GM21381 (cell line): ENCODE measurements at regions not wholly inside any gene's neighbourhood (a gene's known extent, or its start where the extent isn't known, plus 50 kb on each side); places are given as distances from the start of the nearest gene placed in this dataset.
"Not testable (repeated sequence)": the region's sequence is repeated elsewhere in the genome, so short reads cannot be mapped to it uniquely, and the experiment has no call there.

Experiments
- ATAC-seq: cut with Tn5 transposase; IDR thresholded peaks from one replicate; pipeline ENCODE4 v1.9.1; 2021; ENCODE audit warnings: mild to moderate bottlenecking, moderate library complexity; ENCODE audit not compliant: unreplicated experiment

DNA sequence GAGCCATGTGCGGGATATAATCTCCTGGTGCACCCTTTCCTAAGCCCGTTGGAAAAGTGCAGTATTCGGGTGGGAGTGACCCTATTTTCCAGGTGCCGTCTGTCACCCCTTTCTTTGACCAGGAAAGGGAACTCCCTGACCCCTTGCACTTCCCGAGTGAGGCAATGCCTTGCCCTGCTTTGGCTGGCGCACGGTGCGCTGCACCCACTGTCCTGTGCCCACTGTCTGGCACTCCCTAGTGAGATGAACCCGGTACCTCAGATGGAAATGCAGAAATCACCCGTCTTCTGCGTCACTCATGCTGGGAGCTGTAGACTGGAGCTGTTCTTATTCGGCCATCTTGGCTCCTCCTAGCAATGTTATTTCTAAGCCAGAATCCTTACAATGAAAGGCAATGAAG, 121.1 kb downstream of the TAF11L14 start:
- ATAC-seq, result not testable (repeated sequence)

DNA sequence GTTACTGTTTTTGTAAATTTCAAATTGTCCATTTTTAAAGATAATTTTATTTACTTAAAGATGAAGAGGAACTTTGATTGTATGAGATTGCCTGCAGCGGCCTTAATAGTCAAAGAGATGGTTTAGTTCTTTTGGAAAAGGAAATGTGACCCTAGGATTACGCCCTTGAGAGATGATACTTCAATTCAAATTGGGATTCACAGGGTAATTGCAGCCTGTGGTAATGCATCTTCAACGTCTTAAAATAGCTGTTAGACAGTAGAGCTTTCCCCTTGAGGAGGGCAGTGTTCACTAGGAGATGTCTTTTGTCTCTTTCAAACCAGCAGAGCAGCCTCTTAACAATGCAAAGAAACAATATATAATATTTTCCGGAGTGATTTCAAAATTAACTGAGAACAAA, 127.1 kb downstream of the TAF11L14 start:
- no peak for ATAC-seq

DNA sequence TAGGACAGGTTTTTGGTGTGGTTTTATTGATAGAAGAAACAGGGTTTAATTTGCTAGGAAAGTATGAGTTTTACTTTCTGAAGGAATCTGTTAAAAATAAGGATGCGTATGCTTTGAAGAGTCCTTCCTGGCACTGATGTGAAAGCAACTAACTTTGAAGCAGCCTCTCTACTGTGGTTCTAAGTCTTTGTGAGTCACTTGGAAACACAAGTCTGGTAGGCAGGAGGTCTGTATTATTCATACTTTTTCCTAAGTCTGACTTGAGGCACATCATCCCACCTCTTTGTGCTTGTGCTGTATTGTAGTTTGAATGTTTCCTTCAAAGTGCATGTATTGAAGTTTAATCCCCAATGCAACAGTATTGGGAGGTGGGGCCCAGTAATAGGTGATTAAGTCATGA, 129.0 kb downstream of the TAF11L14 start:
- ATAC-seq, result no peak

DNA sequence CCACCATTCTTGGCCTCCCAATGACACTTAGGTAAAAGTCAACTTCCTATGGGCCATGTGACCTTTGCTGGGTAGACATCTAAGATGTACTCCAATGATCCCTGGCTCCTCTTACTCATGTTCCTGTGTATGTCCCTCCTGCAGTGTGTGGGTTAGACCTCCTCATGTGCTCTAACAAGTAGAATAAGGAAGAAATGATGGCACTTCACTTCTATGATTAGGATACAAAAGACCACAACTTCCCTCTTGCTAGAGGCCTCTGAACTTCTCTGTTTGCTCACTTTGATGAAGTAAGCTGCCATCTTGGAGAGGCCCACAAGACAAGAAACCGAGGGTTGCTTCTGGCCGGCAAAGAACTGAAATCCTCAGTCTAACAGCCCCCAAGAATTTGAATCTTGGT, 131.8 kb downstream of the TAF11L14 start:
- ATAC-seq, result no peak

DNA sequence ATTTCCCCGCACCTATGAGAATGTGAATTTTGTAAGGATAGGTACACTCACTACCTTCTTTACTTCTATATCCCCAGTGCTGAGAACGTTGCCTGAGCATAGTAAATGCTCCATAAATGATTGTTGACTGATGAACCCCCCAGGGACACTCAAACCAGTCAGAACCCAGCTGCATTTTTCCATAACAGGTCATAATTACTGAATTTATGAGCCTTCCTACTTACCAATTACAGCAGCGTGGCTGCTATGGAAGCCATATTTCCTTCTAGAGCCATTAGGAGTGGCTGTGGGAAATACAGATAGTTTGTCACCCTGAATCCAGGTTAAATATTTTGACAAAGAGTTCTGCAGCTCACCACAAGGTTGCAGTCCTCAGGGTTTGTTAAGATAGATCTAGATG, 135.0 kb downstream of the TAF11L14 start:
- ATAC-seq, result no peak

DNA sequence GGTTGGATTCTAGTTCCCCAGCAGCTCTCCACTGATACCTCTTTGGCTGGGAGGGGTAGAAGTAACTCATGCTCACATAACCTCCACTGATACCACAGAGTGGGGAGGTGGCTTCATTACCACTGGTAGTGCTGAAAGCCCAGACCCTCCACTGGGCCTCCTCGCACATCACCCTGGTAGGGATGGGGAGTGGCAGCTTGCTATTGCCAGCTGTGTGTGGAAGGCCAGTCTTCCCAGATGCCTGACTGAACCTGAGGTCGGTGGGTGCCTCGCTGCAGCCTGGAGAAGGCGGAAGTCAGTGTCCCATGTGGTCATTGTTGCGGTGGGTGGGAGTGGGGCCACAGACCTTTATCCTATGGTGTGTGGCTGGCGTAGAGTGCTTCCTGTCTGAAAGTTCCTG, 138.0 kb downstream of the TAF11L14 start:
- no peak for ATAC-seq

DNA sequence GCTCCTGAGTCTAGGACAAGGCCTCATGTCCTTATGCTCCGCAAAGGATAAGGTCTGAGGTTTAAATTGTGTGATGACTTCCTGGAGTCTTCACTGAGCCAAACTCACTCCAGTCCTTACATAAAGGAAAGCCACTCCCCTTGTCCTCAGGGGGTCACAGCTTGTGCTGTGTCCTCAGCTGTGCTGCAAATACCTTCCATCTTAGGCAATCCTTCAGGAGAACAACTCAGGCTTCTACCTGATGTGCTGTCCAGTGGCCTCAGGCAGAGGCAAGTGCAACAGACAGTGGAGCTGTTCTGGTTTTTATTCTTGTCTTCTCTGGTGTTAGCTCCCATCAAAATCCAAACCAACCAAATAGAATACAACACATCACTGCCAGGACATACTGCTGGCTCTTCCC, 151.5 kb downstream of the TAF11L14 start:
- no peak for ATAC-seq

DNA sequence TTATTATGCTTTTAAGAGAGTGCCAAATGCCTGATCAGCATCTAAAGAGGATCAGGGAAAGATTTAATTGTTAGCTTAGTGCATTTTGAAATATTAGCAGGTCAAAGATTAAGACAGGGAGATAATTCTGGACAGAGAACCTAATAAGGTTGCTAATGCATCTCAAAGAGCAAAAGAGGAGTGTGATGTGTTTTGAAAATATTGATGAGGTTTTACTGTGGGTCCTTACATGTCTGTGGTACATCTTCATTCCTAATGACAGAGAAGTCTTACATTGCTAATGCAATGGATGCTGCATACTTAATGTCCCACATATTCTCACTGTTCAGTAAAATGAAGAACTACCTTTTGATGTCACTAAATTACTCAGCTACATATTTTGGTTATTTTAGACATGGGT, 154.1 kb downstream of the TAF11L14 start:
- no peak for ATAC-seq

DNA sequence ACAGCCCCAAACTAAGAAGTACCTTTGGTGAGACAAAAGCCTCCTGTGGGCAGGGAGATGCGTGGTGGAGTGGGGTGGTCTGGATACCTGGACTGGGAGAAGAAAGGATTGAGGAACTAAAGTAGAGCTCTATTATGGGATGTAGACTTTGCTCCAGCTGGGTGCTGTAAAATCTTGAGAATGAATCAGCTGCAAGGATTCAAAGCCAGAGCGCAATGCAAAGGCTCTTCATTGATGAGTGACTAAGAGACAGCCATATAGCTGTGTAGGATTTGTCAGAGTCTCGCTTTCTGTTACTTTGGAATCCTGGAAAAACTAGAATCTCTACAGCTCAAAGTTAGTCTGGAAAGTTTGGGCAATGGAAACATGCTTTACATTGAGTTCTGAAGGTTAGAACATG, 159.9 kb downstream of the TAF11L14 start:
- ATAC-seq, result no peak

DNA sequence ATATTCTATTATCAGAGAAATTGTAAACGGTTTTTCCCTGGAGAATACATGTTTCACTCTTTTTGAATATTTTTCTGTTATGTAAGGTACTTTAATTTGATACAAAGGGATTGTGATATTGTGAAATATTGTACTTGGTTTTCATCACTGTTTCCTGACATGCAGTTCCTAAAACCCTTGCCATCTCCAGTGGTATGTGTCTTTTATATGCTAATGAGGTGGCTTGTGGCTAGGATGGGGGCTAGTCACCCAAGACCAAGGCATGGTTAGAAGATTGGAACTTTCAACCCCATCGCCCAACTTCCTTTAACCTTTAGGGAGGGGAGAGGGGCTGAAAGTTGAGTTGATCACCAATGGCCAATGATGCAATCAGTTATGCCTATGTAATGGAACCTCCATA, 160.6 kb downstream of the TAF11L14 start:
- ATAC-seq, result no peak

DNA sequence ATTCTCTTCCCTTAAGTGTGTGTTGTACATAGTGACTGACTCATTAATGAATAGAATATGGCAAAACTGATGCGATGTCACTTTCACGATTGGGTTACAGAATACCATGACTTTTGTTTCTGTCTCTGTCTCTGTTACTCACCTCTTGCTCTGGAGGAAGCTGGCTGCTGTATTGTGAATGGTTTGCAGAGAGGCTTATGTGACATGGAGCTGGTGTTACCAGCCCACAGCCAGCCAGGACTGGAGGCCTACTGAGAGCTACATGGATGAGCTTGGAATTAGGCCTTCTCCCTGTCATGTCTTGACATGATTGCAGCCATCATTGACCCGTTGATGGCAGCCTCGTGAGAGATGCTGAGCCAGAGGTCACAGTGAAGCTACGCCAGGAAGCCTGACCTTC, 161.9 kb downstream of the TAF11L14 start:
- ATAC-seq, result no peak

DNA sequence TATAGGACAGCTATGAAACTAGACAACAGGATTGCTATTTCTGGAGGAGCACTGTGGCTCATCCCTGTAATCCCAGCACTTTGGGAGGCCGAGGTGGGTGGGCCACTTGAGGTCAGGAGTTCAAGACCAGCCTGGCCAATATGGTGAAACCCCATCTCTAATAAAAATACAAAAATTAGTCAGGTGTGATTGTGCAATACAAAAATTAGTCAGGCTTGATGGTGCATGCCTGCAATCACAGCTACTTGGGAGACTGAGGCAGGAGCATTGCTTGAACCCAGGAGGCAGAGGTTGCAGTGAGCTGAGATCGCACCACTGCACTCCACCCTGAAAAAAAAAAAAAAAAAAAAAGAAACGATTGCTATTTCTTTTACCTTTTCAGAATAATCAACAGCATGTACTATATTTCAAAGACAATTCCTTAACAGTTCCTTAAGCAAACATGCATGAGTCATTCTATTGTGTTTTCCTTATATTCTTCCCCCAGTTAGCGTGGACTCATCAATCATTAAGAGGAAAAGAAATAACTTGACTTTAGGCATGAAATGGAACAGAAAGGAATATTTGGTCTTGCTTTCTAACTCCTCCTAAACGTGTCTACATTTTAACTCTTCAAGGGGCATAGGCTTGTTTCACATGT, 162.6 kb downstream of the TAF11L14 start:
- no peak for ATAC-seq

DNA sequence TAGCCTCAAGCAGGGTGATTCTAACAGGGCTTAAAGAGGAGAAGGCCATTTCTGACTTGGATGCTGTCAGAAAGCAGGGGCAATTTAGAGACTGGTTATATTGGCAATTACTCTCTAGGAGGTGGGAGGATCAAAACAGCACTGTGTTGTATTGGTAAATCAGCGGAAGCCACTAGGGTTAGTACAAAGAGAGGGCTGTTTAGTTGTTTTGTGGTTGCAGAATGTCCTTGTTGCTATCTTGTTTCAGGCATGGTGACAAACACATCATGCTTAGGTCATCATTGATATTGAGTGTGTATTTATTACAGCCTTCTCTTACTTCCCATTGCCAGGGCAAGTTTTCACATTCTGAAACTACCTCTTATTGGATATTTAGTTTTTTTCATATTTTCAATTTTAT, 165.3 kb downstream of the TAF11L14 start:
- ATAC-seq, result no peak

DNA sequence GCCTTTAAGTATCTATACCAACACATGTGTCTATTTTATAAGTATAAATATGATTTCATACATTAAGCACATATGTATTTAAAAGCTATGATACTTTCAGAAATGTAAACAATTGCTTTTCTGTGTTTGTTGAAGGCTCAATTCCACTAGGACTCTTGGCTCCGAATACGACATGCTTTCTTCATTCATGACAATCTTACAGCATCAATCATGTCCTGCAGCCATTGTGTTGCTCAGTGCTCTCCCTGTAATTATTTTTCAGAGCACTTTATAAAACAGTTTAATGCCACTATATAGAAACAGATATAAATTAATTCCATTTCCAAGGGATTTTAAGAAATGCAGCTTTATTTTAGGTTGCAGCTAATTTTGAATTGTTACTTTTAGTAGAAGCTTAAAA, 167.3 kb downstream of the TAF11L14 start:
- ATAC-seq, result no peak

DNA sequence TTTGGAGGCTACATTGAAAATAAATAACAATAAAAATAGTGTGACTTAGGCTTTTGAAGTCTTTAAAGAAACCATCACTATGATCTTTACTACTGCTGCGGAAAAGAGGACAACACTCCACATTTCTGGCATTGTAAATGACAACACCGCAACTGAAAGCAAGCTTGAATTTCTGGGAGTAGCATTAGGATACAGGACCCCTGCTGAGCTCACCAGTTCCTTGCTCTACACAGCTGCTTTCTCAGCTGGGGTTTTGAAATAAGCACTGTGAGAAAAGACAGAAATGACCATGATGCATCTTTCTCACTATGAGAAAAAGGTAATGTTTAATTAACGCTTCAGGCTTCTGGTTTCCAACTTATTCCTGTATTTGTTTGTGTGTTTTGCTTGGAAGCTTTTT, 168.0 kb downstream of the TAF11L14 start:
- no peak for ATAC-seq

DNA sequence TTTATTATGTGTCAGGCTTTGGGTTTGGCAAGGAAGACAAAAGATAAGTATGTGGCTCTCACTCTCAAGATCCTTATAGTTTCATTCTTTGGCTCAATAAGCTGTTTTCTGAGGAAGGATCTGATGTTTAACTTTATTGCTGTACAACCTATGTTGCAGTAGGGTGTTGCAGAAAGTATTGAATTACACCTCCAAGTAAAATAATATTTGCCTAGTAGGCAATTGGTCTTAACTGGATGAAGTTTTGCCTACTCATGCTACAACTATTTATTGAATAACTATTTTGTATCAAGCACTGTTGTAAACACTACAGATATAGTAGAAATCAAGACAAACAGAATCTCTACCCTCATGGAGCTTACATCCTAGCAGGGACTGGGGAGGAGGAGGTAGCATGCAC, 169.7 kb downstream of the TAF11L14 start:
- no peak for ATAC-seq

DNA sequence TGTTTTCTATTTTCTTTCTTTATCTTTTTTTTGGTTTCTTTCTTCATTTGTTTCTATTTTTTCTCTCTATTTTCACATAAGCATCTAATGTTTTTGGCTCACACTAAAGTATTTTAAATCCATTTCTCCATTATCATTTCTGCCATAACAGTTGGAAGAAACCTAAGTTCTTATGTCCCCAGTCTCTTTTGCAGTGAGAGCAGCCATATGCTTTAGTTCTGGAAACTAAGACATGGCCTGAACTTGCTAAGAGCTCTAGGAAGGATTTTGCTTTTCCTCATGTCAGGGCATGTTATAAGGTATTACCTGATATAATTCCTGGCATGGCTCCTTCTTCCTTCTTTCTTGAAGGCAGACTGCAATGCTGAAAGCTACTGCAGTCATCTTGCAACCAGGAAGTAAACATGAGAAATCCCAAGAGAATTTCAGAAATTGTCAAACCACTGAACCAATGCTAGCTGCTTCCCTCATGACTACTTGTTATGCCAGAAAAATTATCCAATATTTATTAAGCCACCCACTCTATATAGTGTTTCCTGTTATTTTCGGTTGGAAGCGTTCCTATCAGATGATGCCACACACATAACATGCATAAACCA, 171.1 kb downstream of the TAF11L14 start:
- ATAC-seq, result no peak

DNA sequence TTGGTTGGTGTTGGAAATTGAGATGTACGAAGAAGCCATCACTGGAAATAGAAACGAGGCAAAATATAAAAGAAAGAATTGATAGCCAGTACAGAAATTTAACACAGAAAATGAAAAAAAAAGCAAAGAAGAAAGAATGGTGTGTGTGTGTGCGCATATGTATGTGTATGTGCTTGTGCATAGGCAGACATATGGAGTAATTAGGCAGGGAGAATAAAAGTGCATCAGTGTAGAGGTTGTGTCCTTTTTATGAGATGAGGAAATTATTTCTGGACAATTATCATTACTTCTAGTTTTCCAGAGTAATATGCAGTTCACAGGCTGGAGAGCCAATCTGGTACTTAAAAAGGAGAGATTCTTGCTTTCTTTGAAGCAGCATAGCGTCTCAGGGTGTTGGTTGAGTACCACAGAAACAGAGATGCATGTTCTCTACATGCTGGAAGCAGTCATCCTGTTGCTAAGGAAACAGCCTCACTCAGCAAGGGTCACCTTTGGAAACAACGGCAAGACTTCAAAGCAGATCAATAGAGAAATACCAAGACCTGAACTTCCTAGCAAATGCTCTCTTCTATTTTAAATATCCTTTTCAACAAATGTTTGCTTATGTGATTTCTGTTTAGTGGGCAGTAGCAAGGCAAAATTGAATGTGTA, 172.7 kb downstream of the TAF11L14 start:
- ATAC-seq, result no peak

DNA sequence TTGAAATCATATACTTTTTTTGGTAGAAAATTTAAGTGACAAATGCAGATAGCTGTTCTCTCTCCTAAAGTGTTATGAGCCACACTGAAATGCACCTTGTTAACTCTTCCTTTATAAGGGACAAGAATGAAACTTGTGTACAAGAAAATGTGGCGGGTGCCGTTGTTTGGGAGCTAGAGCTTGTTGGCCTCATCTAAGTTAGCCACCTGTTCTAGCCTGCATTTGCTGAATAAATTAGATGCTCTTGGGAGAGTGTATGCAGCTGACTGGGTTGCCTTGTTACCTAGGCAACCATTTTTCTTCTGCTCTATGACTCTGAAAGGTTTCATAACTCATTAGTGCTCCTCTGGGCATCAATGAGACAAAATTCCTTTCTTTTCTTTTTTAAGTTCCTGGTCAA, 174.3 kb downstream of the TAF11L14 start:
- no peak for ATAC-seq

DNA sequence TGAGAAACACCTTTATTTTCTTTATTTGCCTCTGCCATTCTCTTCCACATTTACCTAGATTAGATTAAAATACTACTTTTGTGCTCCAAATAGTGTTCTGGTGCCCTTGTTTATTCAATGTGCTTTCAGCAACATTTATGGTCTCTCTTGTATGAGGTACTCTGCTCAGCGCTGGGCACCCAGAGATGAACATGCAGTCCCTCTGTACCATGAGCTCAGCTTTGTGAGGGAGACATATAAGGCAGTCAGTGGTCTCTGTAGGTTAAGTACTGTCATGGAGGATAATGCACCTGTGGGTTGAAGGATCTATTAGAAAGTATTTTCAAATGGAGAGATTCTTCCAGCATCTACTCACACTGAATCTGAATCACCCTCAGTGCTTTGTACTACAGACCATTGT, 176.5 kb downstream of the TAF11L14 start:
- ATAC-seq, result no peak

DNA sequence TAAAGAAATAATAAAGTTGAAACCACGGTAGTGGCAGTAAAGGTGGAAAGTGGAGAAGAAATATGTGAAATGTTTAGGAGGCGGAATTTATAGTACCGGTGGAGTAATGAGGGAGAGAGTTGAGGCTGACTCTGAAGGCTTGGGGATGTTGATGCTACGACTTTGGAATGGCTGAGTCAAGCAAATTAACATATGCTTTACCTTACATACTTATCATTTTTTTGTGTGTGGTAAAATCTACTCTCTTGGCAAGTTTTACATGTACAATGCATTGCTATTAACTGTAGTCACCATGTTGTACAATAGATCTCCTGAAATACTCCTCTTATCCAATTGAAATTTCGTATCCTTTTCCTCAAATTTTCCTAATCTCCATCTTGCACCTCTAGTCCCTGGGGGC, 179.0 kb downstream of the TAF11L14 start:
- ATAC-seq, result no peak

DNA sequence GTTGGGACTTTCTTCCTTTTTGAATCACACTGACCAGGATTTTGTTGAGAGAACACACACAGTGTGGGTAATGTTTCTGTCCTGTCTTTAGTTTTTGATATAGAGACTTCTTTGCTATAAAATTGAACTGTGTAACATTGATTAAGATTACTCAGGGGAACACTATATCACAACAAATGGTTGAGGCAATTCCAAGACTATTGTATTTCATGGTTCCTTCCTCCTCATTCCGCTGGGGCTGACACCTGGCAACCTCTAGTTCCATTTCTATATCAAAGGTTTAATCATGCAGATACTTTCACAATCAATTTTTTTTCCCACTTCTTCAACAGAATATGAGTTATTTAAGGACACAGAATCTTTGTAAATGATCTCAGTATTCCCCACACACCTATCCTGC, 182.2 kb downstream of the TAF11L14 start:
- no peak for ATAC-seq

DNA sequence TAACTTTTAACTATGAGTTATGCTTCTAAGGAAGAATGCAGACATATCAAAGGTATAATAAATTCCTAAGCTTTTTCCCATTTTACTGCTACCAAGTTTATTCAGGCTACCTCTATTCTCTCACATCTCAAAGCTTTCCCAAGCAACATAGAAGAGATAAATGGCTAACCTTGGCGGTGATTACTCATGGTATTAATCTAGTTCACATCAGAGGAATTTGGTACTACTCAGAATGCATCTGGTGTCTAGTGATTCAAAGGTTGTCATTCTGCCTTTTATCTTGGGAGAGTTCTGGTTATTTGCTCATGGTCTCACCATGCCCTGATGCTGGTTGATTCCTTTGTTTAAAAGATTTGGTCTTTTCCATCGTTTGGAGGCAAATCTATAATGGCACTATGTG, 182.7 kb downstream of the TAF11L14 start:
- no peak for ATAC-seq
